ENCODE measurements at regions not wholly inside any gene's neighbourhood (a gene's known extent, or its start where the extent isn't known, plus 50 kb on each side); places are given as distances from the start of the nearest gene placed in this dataset.

DNA sequence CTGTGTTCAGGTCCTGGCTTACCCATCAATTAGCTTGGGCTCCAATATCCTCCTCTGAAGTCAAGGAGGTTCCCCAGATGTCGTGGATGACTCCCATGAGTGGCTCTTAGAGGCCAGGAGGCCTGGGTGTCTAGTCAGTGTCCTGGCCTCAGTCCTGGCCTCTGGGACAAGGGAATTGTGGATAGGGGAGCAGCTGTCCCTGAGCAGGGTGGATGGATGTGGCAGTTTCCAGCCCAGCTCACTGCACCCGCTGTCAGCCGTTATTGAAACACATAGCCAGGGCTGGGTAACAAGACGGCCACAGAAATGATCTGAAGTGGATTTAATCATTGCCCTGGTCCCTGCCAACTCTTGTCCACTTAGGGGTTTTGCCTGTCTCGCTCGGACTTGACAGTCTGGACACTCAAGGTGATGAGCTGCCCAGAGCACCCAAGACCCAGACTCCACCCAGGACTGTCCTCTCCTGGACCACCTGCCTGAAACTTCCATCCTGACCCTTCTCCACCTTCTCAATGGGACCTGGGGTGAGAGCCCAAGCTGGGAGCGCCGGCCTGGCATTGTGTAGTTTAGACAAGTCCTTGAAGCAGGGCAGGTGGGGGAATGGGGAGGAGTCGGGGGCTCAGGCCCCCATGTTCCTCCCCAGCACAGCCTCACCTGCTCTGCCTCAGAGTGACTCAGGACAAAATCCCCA, 182.1 kb upstream of the SDK2 start:
- Mint-ChIP-seq H3K27me3 (no peaks in the 10 kb centered on the region), H3K27ac (peak overlapping the region; percentile 97), H3K4me3 (no peak overlapping the region), H3K36me3 (ENCODE audit: low read depth) (no peaks in the 10 kb centered on the region), H3K9me3 (no peaks in the 10 kb centered on the region), H3K4me1 (ENCODE audit: low read depth) (peaks cover 98% of the 10 kb centered on the region)
- no peaks in the 10 kb centered on the region for H3K36me3 ChIP-seq (ENCODE audit: insufficient read depth, low read length)
- no peaks in the 10 kb centered on the region for H3K27me3 ChIP-seq (ENCODE audit: control insufficient read depth in 1 of 2, insufficient read depth in 2 of 2, low read length in 2 of 2)
- POLR2A ChIA-PET: interaction anchor here (1.4 to 2.6 kb wide), 3 partner anchors 44 to 106 kb away, joined by 3 to 9 read pairs (median 8); no protein-coding TSS in a partner anchor
- TF ChIP-seq, protein P1, sequence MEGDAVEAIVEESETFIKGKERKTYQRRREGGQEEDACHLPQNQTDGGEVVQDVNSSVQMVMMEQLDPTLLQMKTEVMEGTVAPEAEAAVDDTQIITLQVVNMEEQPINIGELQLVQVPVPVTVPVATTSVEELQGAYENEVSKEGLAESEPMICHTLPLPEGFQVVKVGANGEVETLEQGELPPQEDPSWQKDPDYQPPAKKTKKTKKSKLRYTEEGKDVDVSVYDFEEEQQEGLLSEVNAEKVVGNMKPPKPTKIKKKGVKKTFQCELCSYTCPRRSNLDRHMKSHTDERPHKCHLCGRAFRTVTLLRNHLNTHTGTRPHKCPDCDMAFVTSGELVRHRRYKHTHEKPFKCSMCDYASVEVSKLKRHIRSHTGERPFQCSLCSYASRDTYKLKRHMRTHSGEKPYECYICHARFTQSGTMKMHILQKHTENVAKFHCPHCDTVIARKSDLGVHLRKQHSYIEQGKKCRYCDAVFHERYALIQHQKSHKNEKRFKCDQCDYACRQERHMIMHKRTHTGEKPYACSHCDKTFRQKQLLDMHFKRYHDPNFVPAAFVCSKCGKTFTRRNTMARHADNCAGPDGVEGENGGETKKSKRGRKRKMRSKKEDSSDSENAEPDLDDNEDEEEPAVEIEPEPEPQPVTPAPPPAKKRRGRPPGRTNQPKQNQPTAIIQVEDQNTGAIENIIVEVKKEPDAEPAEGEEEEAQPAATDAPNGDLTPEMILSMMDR (IDR thresholded peaks at IDR 0.05): no peak
- no peaks in the 10 kb centered on the region for H3K9me3 ChIP-seq (ENCODE audit: control insufficient read depth in 1 of 2, insufficient read depth in 1 of 2, low read length in 2 of 2)
- intact Hi-C loops (cut with DNase I, micrococcal nuclease): no loop called here
- H3K4me3 ChIP-seq (ENCODE audit: low read length): no peak overlapping the region
- H3K27ac ChIP-seq (ENCODE audit: low read depth in 1 of 2, low read length in 2 of 2): peak overlapping the region; percentile 48 to 83
- ATAC-seq (ENCODE audit: poor library complexity) (no peak), DNase-seq (no peak)
- CTCF ChIA-PET: no interaction called here
- H3K4me1 ChIP-seq (ENCODE audit: insufficient read depth, low read length): peaks cover 80% of the 10 kb centered on the region

GRCh38 chr17:73826872-73827228, 182.6 kb upstream of the SDK2 start:
- H3K4me1 Mint-ChIP-seq (ENCODE audit: low read depth): peaks cover 98% of the 10 kb centered on the region
- DNase-seq: no peak
- ChIA-PET POLR2A (interaction anchor here (1.7 to 2.6 kb wide), 4 partner anchors 10 to 106 kb away, joined by 8 to 20 read pairs (median 10); no protein-coding TSS in a partner anchor), CTCF (no interaction called here)
- intact Hi-C loops (cut with DNase I, micrococcal nuclease): no loop called here
- peak overlapping the region; percentile 97 for H3K27ac Mint-ChIP-seq
- no peak overlapping the region for H3K4me3 Mint-ChIP-seq
- Histone ChIP-seq H3K9me3 (ENCODE audit: control insufficient read depth in 1 of 2, insufficient read depth in 1 of 2, low read length in 2 of 2) (no peaks in the 10 kb centered on the region), H3K4me1 (ENCODE audit: insufficient read depth, low read length) (peaks cover 85% of the 10 kb centered on the region), H3K36me3 (ENCODE audit: insufficient read depth, low read length) (no peaks in the 10 kb centered on the region), H3K4me3 (ENCODE audit: low read length) (no peak overlapping the region), H3K27ac (ENCODE audit: low read depth in 1 of 2, low read length in 2 of 2) (peak overlapping the region; percentile 48 to 83), H3K27me3 (ENCODE audit: control insufficient read depth in 1 of 2, insufficient read depth in 2 of 2, low read length in 2 of 2) (no peaks in the 10 kb centered on the region)
- TF ChIP-seq, protein P1 (IDR thresholded peaks at IDR 0.05): no peak
- H3K9me3 Mint-ChIP-seq: no peaks in the 10 kb centered on the region
- no peaks in the 10 kb centered on the region for H3K36me3 Mint-ChIP-seq (ENCODE audit: low read depth)
- ATAC-seq (ENCODE audit: poor library complexity): no peak
- no peaks in the 10 kb centered on the region for H3K27me3 Mint-ChIP-seq

GRCh38 chr17:73827627-73828291, 183.5 kb upstream of the SDK2 start:
- peak overlapping the region; percentile 97 for H3K27ac Mint-ChIP-seq
- Histone ChIP-seq H3K36me3 (ENCODE audit: insufficient read depth, low read length) (no peaks in the 10 kb centered on the region), H3K4me3 (ENCODE audit: low read length) (peak overlapping the region; percentile 8), H3K27me3 (ENCODE audit: control insufficient read depth in 1 of 2, insufficient read depth in 2 of 2, low read length in 2 of 2) (no peaks in the 10 kb centered on the region), H3K4me1 (ENCODE audit: insufficient read depth, low read length) (peaks cover 85% of the 10 kb centered on the region), H3K27ac (ENCODE audit: low read depth in 1 of 2, low read length in 2 of 2) (peak overlapping the region; percentile 48 to 83), H3K9me3 (ENCODE audit: control insufficient read depth in 1 of 2, insufficient read depth in 1 of 2, low read length in 2 of 2) (no peaks in the 10 kb centered on the region)
- ChIA-PET POLR2A (interaction anchor here (0.6 to 2.6 kb wide), 10 partner anchors 9 to 408 kb away, joined by 3 to 20 read pairs (median 4); no protein-coding TSS in a partner anchor), CTCF (no interaction called here)
- TF ChIP-seq, protein P1 (IDR thresholded peaks at IDR 0.05): no peak
- no peaks in the 10 kb centered on the region for H3K27me3 Mint-ChIP-seq
- peak; percentile 86 for ATAC-seq (ENCODE audit: poor library complexity)
- H3K36me3 Mint-ChIP-seq (ENCODE audit: low read depth): no peaks in the 10 kb centered on the region
- H3K4me1 Mint-ChIP-seq (ENCODE audit: low read depth): peaks cover 95% of the 10 kb centered on the region
- intact Hi-C loops (cut with DNase I, micrococcal nuclease): no loop called here
- peak in 12 of 14 experiments; percentile 6 to 49 (median 19) for DNase-seq
- peak overlapping the region; percentile 77 for H3K4me3 Mint-ChIP-seq
- no peaks in the 10 kb centered on the region for H3K9me3 Mint-ChIP-seq

Data from CD4-positive, alpha-beta T cell (primary cell).